ENCODE measurements at regions not wholly inside any gene's neighbourhood (a gene's known extent, or its start where the extent isn't known, plus 50 kb on each side); places are given as distances from the start of the nearest gene placed in this dataset.

- TF ChIP-seq NFAT5 (CRISPR knock-in tag; IDR thresholded peaks at IDR 0.05): no peak
- TF ChIP-seq KMT2A (CRISPR knock-in tag; IDR thresholded peaks at IDR 0.05): peak; percentile 57; the same call in 1 of the 2 replicates
- TF ChIP-seq NR2F6 (IDR thresholded peaks at IDR 0.05): no peak; the same call in 1 of the 2 replicates
- TF ChIP-seq NR2F6 (CRISPR knock-in tag; IDR thresholded peaks at IDR 0.05): peak; percentile 75; the same call in 1 of the 2 replicates
- TF ChIP-seq RFXAP (CRISPR knock-in tag; IDR thresholded peaks at IDR 0.05; ENCODE audit: borderline replicate concordance): no peak
- no peak for TF ChIP-seq ZNF407 (CRISPR knock-in tag; IDR thresholded peaks at IDR 0.05; ENCODE audit: not compliant biosample characterization)
- TF ChIP-seq GPBP1L1 (CRISPR knock-in tag; IDR thresholded peaks at IDR 0.05): no peak
- TF ChIP-seq NCOA2 (CRISPR knock-in tag; IDR thresholded peaks at IDR 0.05): peak; percentile 64
- TF ChIP-seq PTBP1 (IDR thresholded peaks at IDR 0.05; ENCODE audit: low read depth, low read length, poor library complexity, severe bottlenecking): no peak
- TF ChIP-seq ARNT2 (CRISPR knock-in tag; IDR thresholded peaks at IDR 0.05; ENCODE audit: low read depth): no peak
- no peak for TF ChIP-seq ZNF3 (CRISPR knock-in tag; IDR thresholded peaks at IDR 0.05)
- TF ChIP-seq MAX (IDR thresholded peaks at IDR 0.05): no peak; the same call in none of the 2 replicates
- TF ChIP-seq FOXM1 (CRISPR knock-in tag; IDR thresholded peaks at IDR 0.05): no peak
- TF ChIP-seq ZNF883 (CRISPR knock-in tag; IDR thresholded peaks at IDR 0.05; ENCODE audit: not compliant biosample characterization): no peak
- TF ChIP-seq ZC3H4 (CRISPR knock-in tag; IDR thresholded peaks at IDR 0.05; ENCODE audit: borderline replicate concordance): no peak
Measured at GRCh38 chr5:56464935-56465768, 232.0 kb upstream of the ANKRD55 start (continued).

Data from HepG2 (cell line).